NCI-H2196 (cell line): ENCODE measurements at regions not wholly inside any gene's neighbourhood (a gene's known extent, or its start where the extent isn't known, plus 50 kb on each side); places are given as distances from the start of the nearest gene placed in this dataset.
"Not testable (repeated sequence)": the region's sequence is repeated elsewhere in the genome, so short reads cannot be mapped to it uniquely, and the experiment has no call there.

ENCODE experiments used
- DNase-seq: peaks from one replicate; lab custom pipeline; 2025; ENCODE audit not compliant: unreplicated experiment; lab: John Stamatoyannopoulos, UW

DNA sequence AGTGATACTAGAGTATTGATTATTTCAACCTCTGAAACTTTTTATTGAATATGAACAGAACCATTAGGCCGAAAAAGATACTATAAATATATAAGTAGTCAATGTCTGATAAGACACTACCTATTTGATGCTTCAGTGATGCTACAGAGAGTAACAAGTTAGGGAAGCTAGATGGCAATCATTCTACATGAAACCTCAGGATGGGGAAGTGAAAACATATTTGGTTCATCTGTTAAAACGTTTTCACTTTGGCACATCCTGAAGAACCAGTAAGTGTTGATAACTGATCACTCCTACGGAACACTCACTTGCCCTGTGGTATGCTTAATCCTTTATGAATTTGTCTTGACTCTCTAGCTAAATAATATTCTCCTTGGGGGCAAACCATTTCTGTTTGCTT lies 1064.9 kb downstream of the NXPH1 start:
- DNase-seq, result no peak

DNA sequence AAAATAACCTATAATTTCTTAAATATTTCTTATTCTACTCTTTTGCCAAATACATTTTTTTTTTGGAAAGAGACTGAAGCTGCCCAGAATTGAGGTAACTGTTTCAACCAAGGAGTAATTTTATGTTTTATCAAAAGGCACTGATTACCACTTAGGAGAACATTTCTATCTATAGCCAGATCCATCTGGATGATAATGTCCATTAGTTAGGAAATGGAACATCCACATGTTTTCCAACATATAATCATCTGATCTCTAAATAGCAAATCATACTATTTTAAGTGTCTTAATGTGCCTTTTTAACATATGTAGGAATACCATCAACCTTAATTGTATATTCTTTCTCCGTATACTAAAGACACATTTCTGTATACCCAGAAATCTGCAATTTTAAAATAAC lies 1068.9 kb downstream of the NXPH1 start:
- no peak for DNase-seq

DNA sequence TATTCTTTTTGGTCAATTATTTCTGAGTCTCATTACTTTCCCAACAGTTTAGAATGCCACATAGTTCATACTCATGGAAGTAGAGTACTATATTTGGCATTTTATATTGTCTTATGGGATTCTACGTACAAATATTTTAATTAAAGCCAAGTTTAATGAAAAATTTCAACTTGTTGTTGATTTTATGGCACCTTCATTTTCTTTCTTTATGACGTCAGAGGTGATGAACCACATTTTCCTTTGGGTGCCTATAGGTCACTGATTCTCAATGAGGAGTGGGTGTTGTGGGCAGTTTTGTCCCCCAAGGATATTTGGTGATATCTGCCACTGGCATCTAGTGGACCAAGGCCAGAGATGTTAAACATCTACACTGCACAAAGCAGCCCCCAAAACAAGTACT lies 1071.3 kb downstream of the NXPH1 start:
- DNase-seq, result no peak

DNA sequence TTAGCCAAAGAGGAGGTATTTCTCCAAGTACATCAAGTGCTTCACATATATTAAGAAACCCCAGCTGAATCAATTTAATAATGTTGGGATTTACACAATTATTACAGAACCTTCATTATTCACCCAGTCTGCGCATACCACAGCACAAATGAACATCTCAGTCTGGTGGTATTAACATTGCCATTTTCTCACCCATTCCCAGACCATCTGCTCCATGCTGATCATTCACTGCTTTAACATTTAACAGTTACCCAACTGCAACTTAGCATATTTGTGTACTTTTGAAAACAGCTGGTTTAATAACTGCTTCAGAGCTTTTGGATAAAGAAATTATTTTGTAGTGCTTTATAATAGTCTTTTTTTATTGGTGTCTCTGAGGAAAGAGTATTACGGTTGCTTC lies 1072.1 kb downstream of the NXPH1 start:
- no peak for DNase-seq

DNA sequence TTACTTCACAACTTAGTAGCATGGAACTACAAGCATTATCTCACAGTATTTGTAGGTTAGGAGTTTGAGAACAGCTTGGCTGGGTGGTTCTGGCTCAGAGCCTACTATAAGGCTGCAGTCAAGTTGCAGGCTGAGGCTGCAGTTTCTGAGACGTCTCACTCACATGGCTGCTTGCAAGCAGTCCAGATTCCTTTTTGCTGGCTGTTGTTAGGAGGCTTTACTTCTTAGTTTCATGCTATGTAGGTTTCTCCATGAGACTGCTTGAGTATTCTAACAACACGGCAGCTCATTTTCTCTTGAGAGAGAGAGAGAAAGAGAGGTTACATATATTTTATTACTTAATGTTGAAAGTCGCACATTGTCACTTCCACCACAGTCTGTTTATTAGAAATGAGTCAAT lies 1073.9 kb downstream of the NXPH1 start:
- no peak for DNase-seq

DNA sequence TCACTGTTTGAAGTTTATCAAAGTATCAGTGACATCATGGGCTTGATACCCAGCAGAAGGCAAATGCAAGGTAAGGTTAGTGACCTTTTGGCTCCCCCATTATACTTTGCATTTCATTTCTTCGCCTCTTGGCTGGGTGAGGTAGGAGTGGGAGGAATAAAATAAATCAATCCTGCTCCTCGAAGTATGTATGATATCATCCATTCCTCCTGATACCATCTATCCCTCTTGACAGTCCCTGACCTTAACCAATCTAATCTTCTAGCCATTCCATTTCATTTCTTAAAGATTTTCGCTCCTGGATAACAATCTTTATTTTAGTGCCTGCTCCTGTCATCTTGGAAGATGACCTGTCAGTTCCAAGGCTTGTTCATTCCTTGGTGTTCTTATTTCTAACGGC lies 1083.3 kb downstream of the NXPH1 start:
- no peak for DNase-seq

DNA sequence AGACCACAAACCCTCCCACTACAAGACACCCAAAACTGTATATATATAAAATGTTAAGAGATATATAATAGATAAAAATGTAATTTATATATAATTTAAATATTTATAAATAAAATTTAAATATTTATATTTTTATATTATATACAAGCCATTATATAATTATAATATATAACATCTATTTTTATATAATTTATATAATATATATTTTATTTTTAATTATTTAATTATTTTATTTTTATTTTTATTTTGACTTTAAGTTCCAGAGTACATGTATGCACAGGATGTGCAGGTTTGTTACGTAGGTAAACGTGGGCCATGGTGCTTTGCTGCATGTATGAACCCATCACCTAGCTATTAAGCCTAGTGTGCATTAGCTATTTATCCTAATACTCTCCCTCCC lies 1090.2 kb downstream of the NXPH1 start:
- no peak for DNase-seq

DNA sequence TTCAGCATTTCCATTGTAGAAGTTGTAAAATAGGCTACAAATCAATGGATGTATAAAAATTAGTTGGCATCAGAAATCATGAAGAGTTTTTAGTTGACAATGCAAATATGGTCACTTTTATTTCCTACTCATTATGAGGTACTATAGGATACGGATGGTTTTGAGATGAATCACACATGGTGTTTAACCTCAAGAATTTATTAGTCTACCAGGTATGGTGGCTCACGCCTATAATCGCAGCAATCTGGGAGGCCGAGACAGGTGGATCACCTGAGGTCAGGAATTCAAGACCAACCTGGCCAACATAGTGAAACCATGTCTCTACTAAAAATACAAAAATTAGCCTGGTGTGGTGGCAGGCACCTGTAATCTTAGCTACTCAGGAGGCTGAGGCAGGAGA lies 1119.0 kb downstream of the NXPH1 start:
- DNase-seq, result not testable (repeated sequence)

DNA sequence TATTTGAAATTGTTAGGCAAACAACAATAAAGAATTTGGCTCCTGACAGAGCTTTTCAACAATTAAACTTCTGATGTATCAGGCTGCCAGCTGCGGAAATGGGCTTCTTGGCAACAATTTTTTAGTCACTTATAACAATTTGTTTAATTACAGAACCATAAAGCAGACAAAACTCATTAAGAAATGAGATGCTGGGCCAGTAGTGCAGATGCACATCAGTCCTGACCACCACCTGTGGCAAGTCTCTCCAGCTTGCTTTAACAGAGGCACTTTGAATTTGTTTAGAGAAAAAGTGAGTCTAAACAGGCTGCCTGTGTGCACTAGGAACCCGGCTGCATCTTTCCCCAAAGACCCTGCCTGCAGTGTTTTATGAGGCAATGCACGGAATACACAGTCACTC lies 1124.4 kb downstream of the NXPH1 start:
- DNase-seq, result no peak

DNA sequence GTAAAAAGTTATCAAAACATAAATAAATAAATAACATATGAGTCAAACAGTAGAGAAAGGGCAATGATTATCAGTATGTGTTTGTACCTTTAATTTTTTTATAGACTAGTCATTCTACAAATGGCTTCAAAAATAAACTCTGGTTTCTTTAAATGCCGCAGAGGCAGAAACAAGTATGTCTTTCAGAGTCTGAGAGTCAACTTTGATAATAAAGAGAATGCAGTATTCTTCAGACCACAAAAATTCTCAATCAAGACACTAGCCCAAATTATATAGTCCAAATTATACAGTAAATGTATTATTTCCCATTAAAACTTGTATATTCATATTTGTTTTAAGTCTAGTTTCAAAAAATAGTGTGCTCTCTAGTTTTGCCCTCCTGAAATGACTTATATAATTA lies 1142.3 kb downstream of the NXPH1 start:
- no peak for DNase-seq

DNA sequence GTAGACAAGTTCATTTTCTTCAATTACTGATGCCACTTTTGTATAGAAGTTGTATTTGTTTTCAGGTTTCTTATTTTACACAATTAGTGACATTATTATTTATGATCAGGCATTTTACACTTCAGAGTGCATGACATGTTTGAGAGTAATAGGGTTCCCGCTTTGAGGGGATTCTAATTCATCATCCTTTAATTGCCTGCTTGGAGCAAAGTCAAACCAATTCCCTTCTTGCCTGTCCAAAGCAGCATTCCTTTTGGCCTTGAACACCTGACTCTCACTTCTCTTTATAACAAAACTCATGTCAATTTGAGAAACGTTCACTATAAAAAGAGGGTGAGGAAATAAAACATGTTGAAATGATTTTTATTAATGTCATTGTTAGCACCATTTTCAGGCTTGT lies 1149.4 kb downstream of the NXPH1 start:
- DNase-seq, result no peak

DNA sequence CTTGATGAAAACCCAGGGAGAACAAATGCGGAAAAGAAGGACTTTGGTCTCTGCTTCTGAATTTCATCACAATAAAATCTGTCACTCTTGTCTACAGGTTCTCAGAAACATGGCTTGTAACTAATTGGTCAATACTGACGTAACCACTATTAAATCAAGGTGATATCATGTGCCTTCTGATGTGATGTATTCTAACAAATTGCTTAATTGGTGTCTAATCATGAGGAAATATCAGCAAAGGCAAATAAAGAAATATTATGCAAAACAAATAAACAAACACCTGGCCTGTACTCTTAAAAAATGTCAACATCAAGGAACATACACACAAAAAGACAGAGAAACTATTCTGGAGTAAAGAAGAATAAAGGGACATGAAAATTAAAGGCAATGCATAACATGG lies 1165.0 kb downstream of the NXPH1 start:
- no peak for DNase-seq

DNA sequence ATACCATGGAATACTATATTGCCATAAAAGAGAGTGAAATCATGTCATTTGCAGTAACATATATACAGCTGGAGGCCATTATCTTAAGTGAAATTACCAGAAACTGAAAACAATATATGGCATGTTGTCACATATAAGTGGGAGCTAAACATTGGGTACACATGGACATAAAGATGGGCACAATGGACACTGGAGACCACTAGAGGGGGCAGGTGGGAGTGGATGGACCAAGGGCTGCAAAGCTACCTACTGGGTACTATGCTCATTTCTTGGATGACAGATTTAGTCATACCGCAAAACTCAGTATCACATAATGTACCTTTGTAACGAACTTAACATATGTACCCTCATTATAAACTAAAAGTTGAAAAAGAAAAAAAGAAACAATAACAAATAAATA lies 1167.6 kb downstream of the NXPH1 start:
- no peak for DNase-seq

DNA sequence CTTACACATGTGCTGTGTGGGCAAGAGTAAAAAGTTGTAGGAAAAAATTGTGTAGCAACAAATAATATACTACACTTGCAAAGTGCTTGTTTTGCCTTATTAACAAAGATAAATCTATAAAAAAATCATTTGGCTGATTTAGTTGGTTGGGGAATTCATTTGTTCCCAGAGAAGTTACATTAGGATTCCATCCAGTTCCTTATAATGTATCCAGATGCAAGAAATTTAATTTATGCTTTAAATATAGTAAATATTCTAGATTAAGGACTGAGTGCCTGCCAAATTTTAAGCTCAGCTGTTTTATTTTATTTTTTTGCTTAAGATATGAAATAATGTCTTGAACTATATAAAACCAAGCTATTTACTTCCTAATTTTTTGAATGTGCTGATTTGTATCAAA lies 1169.9 kb downstream of the NXPH1 start:
- no peak for DNase-seq

DNA sequence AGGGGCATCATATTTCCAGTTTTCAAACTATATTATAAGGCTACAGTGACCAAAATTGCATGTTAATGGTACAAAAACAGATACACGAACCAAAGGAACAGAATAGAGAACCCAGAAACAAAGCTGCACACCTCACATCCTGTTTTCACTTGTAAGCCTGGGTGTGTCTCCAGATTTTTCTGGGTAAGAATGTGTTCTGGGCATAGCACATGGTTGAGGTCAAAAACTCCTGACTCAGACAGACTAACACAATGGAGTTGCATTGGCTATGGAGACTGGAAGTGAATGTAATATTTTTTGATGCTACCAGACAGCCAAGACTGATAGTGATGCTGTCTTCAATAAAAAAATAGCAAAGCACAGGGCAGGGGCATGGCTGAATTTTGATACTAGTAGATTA lies 1175.2 kb downstream of the NXPH1 start:
- no peak for DNase-seq

DNA sequence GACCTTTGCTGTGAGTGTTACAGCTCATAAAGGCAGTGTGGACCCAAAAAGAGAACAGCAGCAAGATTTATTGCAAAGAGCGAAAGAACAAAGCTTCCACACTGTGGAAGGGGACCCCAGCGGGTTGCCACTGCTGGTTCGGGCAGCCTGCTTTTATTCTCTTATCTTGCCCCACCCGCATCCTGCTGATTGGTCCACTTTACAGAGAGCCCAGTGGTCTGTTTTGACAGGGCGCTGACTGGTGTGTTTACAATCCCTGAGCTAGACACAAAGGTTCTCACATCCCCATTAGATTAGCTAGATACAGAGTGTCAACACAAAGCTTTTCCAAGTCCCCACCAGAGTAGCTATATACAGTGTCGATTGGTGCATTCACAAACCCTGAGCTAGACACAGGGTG lies 1187.5 kb downstream of the NXPH1 start:
- not testable (repeated sequence) for DNase-seq

DNA sequence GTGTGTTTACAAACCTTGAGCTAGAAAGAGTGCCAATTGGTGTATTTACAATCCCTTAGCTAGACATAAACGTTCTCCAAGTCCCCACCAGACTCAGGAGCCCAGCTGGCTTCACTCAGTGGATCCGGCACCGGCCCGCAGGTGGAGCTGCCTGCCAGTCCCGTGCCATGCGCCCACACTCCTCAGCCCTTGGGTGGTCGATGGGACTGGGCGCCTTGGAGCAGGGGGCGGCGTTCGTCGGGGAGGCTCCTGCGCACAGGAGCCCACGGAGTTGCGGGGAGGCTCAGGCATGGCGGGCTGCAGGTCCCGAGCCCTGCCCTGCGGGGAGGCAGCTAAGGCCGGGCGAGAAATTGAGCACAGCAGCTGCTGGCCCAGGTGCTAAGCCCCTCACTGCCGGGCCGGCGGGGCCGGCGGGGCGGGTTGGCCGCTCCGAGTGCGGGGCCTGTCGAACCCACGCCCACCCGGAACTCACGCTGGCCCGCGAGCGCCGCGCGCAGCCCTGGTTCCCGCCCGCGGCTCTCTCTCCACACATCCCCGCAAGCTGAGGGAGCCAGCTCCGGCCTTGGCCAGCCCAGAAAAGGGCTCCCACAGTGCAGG lies 1188.0 kb downstream of the NXPH1 start:
- DNase-seq, result not testable (repeated sequence)

DNA sequence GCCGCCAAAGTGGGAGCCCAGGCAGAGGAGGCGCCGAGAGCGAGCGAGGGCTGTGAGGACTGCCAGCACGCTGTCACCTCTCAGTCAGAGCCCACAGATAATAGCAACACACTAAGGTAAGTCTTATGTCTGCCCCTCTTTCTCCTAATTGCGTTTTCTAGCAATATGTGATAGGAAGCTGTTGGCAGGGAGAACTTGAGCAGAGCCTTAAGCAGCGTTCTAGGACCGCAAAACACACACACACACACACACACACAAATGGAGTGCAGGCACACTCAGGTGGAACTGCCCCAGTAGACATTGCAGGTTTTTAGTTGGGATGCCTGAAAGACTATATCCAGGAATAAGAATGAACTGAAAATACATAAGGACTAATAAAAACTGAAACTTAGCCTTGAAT lies 1188.5 kb downstream of the NXPH1 start:
- DNase-seq, result no peak

DNA sequence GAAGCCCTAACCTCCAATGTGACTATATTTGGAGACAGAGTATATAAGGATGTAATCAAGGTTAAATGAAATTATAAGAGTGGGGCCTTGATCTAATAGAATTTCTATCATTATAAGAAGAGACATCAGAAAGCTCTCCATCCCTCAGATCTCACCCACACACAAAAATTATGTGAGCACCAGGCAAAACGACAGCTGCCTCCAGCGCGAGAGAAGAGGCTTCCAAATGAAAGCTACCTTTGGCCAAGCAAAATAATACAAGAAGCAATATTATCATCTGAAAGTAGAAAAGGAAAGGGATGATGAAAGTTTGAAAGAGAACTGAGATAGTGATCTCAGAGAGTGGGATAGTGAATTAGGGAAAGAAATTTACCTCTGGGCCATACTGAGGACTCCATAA lies 1192.5 kb downstream of the NXPH1 start:
- no peak for DNase-seq

DNA sequence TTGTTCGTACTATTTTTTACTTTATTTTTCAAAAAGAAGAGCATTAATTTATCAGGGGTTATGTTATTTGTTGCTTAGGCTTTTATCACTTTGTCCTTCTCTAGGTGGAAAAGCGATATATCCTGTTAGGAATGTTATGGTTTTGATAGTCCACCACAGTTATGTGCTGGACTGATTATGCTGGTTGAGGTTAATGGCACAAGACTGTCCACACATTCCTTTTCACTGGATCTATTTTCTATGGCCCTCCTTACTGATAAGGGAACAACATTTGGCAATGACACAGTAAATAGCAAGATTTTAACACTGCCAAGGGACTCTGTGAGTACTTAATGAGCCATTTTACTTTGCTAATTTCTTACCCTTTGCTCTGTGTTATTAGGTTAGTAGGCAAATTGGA lies 1212.3 kb downstream of the NXPH1 start:
- DNase-seq, result no peak

DNA sequence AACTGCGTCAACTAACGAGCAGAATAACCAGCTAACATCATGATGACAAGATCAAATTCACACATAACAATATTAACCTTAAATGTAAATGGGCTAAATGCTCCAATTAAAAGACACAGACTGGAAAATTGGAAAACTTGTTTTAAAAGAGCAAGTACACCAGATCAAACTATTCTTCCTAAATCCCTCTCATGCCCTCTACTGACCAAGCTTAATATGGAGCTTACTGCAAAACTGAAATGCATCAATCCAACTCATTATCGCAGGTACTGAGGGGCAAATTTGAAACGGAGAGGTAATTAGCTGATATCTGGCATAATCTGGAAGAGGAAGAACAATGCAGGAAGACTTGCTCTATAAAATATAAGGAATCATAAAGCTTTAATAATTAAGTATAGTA lies 1223.8 kb downstream of the NXPH1 start:
- DNase-seq, result no peak

DNA sequence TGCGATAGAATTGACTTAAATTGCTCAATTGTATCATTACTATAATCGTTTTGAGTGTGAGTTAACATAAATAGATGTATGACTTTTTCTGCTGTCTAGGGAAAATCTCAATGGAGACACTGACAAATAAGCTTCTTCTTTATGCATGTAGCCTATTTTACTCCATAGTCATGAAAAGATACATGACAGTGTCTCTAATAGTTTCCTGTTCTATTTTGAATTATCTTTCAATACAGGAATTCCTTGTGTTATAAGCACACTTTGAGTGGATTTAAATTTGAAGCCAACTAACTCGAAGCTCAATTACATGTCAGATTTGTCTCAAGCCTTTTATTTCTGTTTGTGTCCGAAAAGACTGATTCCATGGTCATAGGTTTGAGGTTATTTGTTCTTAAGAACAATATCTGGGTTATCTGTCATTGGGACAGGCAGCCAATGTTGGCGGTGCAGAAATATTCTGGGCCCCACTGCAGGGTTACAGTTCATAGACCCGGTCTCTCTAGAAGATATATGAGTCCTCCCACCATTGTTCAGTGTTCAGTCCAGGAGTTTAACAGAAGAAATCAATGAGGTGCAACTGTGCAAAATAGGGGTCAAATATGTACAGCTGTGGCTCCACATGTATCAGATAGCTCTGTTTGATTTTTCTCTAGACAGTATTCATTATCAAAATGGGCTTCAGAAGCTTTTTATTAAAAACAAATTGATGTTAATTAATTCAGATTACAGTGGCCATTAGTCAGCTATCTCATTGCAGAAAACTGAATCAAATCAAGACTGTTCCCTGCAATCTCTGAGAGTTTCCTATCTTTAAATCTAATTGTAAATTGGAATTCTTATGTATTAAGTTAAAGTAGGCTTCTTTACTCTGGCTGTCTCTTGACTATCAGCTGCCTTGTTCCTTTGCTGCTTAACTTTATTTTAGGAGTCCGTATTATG lies 1238.8 kb downstream of the NXPH1 start:
- DNase-seq, result no peak

DNA sequence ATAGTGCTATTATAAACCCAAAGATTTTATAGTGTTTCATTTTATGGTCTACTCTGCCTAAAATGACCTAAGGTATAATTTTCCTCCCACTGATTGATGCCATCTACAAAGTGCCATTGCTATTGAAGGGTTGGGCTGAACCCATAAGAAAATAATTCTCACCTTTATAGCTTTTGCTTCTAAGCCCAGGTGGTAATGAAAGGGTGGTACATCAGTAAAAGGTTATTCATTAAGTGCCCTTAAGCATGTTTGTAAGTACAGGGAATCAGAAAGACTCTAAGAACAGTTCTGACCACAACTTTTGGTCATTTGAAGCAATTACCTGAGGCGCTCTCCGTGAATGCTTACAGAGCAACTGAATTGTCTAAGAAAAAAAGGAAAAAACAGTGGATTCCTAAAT lies 1247.3 kb downstream of the NXPH1 start:
- no peak for DNase-seq
